ENCODE measurements at regions not wholly inside any gene's neighbourhood (a gene's known extent, or its start where the extent isn't known, plus 50 kb on each side); places are given as distances from the start of the nearest gene placed in this dataset.

DNA sequence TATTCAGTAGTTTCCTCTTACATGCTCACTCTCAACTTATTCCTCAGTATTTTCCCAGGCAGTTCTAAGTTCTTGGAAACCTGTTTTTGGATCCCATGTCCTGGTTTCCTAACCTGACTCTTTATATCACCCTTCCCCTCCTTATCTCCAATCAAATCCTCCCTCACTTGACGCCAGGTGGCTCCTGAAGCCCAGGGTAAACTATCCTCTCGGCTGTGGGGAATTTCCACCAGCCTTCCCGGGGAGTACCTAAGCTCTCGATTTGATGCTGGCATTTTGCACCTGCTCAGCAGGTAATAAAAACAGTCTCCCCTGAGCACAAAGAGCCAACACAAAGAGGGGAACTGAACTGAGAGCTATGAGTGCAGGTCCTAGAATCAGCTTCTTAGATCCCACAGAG, 538.0 kb downstream of the SLC4A3 start:
- DNase-seq (ENCODE audit: low read depth, low spot score): no peak

DNA sequence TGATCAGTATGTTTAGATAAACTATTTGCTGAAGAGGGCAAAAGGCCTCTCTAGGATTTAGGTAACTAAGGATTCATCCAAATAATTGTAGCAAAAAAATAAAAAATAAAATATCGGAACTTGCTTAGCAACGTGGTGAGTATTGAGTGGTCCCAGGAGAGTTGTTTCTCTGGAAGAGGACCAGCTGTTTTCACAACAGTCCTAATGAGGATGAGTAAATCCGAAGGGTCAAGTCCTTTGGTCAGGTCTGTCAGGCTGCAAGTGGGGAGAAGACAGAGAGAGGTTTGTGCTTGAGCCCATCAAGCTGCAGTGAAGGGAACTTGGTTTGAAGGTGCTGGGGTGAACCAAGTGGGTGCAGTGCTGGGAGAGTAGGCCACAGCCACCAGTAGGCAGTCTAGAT, 539.2 kb downstream of the SLC4A3 start:
- no peak for DNase-seq (ENCODE audit: low read depth, low spot score)

DNA sequence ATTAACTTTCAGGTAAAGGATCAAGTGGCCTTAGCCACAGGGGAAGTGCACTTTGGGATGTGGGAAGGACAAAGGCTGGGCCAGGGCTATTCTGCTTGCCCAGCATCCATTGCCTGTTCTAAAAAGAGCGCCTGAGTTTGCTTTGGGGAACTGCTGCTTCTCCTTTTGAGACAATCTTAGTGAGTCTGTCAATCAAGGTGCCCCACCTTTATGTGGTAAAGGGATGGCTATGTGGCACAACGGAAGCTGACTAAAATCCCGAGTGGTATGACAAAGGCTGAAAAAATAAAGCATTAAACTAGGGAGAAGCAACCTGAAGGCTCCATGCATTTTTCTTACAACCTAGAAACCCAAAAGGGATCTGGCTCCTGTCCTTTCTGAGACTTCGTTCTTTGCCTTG, 540.5 kb downstream of the SLC4A3 start:
- no peak for DNase-seq (ENCODE audit: low read depth, low spot score)

DNA sequence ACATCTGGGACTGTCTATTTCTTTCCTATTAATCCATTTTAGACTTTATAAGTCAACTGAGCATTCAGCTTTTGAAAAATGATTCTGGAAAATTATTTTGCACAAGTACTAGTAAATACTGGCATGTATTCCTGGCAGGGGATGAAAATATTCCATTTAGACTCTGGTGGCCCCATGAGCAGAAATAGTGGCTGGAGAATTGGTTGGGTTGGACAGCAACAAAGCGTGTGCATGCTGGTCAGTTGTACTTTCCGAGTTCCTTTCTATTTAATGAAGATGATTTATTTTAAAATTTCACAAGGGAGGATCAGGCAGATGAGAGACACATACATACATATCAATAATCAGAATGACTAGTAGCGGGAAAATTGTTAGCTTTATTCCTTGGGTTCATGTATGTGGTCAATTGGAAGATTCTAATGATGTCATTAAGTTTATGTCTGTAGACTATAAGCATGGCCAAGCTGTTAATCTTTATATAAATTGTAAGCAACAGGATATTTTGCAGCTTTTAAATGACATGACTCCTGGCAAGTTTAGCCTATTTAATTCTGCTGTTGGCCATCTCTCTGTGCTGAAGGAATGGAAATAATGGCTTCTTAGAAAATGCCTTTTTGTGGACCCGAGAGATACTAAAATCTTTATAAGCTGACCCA, 541.6 kb downstream of the SLC4A3 start:
- DNase-seq (ENCODE audit: low read depth, low spot score): no peak

DNA sequence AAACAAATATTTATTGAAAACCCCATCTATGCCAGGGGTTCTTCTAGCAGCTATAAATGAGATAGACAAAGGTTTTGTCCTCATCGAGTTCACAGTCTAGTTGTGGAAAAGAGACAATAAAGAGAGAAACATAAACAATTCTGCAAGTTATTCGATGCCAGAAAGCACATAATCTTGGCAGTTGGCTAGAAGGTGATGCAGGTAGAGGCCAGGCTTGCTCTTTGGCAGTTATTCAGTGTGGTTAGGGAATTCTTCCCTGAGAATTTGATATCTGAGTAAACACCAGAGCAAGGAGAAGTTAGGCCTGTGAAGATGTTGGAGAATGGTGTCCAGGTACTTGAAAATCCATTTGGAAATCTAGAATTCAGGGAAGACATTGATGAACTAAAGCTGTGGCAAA, 547.4 kb downstream of the SLC4A3 start:
- DNase-seq (ENCODE audit: low read depth, low spot score): no peak

DNA sequence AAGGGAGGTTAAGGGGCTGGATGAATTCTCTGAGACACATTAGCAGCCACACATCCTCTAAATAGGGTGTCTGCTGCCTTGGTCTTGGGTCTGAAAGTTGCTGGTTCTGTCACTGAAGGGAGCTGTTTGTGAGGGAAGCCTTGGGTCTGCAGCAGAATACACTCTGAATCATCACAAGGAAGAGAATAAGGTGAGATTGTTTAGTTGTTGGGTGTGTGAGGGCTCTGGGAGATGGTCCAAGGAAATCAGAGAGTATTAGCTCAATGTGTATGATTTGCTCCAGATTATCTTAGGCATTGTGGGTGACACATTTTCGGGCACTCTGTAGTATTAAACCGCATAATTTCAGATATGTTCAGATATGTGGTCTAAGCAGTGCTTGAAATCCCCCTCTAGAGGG, 548.5 kb downstream of the SLC4A3 start:
- DNase-seq (ENCODE audit: low read depth, low spot score): no peak

DNA sequence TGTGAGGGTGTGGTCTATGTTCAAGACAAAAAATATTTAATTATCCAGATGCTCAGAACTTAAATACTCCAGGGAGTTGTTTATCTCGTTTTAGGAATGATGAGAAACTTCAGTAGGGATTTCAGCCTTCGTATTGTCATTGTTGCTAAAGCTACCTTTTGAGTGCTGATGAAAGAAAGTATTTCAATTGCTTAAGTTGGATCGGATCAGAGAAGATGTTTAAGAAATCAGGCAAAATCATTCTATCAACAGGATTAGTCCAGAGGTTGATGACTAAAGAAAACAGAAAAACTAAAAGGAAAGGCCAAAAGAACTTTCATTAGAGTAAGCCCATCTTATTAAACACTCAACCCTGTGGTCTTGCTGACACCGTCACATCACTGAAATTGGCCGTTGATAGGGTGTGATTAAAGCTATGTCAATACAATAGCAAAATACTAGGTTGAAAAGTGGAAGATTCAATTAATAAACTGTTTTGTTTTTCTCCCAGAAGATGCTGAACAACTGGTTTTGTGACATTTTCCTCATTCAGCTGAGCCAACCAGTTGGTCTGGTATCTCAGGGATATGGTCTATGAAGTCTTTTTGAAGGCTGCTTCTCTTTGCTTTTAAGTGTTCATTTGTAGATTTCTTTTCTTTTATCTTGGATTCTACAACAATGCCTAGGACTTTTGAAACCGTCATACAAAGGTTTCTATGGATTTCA, 551.7 kb downstream of the SLC4A3 start:
- no peak for DNase-seq (ENCODE audit: low read depth, low spot score)

DNA sequence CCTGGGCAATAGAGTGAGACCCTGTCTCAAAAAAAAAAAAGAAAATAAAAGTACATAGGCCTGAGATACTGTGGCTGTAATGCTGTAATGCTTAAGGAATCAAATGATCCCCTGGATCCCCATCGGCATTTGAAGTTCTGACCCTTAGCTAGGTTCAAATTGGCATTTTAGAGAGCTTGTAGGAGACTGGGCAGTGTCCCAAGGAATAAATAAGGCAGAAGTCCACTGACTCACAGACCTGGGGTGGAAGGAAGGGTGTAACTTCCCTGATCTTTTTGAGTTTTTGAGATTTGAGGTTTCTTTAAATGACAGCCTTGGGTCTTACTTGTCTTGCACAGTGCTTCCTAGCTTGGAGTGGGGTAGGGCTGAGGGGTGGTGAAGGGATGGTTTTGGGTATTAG, 553.7 kb downstream of the SLC4A3 start:
- DNase-seq (ENCODE audit: low read depth, low spot score): no peak

DNA sequence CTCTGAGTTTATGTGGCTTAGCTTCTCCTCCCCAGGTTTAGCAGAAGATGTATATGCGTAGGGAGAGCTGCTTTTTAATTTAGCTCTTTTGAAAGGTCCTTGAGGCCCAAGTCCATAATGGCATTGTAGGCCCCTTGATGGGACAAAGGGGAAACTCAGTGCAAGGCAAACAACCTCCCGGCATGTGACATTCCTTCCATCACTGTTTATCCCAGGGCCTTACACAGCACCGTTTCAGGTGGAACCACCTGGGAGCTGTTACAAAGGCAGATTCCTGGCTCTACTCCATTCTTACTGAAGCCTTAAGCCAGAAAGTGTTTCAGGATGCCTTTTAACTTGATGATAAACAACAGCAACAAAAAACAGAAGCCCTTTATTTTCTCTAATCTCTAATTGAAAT, 555.4 kb downstream of the SLC4A3 start:
- DNase-seq (ENCODE audit: low read depth, low spot score): no peak

DNA sequence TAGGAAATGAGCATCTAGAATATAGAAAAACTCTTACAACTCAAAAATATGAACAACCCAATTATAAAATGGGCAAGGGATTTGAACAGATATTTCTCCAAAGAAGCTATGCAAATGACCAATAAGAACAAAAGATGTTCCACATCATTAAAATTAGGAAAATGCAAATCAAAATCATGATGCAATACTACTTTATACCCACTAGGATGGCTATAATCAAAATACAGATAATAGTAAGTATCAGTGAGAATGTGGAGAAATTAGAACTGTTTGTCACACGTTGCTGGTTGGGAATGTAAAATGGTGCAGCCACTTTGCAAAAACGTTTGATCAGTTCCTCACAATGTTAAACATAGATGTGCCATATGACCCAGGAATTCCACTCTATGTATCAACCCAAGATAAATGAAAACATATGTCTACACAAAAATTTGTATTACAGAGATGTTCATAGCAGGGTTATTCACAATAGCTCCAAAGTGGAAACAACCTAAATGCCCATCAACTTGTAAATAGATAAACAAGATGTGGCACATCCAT, 558.4 kb downstream of the SLC4A3 start:
- no peak for DNase-seq (ENCODE audit: low read depth, low spot score)

DNA sequence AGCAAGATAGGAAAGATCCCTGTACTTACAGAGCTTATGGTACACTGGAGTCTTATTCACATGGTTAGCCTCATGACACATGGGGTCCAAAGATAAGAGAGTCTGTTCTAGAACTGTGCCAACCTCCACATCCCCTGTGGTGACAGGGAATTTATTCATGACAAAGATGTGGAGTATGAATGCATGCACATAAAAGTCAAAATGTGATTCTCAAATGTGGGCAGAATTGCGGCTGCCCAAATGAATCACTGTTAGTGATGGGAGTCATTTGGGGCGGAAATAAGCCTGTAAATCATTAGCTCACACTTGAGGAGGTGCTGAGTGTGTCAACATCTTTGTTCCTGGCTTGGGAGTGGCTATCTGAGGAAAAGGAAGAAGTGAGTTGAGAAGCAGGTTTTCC, 560.6 kb downstream of the SLC4A3 start:
- DNase-seq (ENCODE audit: low read depth, low spot score): no peak

DNA sequence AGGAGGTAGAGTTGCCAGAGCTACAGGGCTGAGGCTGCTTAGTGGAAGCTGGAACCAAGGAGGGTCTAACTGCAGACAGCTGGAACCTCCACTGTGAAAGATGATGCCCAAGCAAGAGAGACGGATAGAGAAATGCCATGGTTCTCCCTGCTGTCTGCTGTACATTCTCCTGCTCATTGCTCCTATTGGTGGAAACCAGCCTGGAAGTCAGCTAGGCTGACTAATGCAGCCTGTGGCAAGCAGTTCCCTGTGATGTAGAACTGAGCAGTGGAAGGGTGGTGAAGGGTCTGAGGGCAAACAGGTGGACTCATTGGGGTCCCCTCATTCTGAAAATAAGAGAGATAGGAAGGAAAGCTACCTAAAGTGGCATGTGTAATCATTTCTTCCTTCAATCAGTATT, 563.6 kb downstream of the SLC4A3 start:
- DNase-seq (ENCODE audit: low read depth, low spot score): no peak

DNA sequence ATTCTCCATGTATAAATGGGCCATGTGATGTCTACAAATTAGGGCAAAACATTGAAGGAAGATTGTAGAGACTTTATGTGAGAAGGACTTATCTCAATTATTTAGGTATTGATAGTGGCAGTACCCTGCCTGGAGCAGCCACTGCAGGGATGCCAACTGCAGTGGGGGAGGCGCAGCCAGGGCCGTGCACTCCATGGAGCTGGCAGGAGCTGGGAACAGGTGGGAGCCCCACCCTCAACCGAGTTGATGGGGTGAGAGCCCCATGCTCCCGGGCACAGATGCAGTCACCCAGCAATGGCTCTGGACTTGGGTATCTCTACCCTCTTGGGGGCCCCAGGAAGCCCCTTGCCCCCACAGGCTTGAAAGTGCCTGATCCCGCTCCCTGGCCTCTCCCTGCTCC, 564.3 kb downstream of the SLC4A3 start:
- DNase-seq (ENCODE audit: low read depth, low spot score): no peak

DNA sequence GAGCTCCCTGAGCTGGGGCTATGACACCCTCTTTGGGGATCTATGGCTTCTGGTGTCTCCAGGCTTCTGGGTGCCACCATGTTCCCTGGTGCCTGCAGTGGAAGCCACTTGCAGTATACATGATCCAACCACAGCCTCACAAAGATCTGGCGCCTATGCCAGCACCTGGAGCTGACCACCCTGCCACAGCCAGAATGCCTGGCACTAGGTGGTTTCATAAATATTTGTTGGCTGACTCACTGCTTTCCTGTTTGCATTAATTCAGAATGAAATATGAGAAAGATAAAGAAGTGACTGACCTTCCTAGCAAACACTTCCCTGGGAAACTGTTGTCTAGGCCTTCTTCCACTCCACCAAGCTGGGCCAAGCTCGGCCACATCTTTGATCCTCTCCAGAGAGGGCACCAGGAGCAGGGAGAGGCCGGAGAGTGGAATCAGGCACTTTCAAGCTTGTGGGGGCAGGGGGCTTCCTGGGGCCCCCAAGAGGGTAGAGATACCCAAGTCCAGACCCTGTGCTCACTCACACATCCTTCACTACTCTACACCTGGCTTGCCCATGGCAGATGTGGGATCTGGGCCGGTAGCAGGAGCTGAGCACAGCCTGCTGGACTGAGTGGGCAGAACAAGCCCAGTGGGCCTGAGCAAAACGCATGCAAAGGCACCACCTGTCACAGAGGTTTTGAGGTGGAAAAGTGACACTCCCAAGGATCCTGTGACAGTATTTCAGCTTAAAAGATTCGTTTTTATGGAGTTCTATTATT, 565.7 kb downstream of the SLC4A3 start:
- no peak for DNase-seq (ENCODE audit: low read depth, low spot score)

DNA sequence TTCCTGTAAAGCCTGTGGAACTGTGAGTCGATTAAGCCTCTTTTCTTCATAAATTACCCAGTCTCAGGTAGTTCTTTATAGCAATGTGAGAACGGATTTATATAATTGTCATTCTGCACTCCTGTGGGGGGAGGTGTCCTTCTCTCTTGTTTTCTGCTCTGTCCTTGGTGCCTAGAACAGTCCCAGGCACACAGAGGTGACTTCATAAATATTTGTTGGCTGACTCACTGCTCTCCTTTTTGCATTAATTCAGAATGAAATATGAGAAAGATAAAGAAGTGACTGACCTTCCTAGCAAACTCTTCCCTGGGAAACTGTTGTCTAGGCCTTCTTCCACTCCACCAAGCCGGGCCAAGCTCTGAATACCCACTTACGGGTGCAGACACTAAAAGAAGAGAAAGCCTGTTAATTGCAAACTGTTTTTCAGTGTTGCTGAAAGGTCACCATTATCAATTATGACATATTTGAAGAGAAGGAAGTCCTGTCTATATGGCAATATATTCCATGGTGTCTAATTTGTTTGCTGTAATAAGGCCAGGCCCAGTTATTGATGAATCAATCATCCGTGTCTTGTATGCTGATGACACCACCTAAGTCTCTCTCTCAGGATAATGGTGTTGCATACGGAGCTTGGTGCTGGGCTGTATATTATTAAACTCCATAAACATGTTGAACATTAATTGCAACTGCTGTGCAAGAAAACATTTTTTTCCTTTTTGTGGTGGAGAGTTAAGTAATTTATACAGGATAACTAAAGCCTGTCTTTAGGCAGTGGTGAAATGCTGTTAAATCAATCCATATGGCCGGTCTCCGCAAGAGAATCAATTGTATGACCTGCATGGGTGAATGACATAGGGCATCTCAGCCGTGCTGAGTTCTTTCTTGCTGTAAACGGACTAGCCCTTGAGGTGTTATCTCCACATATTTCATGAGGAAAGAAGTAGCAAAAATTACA, 567.5 kb downstream of the SLC4A3 start:
- DNase-seq (ENCODE audit: low read depth, low spot score): no peak

DNA sequence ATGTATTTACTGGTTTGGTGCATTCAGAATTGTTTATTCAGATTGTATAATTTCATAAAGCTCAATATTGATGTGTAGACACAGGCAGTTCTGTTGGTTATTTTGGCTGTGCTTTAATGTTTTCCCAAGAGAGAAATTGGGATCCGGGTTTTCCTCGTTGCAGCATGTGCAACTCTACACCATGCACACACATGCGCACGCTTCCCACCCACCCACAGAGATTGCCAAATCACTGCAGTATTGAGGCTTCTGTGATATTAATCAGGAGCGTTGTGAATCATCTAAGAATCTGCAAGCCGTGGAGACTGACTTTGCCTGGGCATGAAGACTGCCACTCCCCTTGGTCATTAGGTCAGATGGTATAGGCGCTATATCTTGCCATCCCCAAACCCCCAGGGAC, 571.5 kb downstream of the SLC4A3 start:
- DNase-seq (ENCODE audit: low read depth, low spot score): peak; percentile 78

DNA sequence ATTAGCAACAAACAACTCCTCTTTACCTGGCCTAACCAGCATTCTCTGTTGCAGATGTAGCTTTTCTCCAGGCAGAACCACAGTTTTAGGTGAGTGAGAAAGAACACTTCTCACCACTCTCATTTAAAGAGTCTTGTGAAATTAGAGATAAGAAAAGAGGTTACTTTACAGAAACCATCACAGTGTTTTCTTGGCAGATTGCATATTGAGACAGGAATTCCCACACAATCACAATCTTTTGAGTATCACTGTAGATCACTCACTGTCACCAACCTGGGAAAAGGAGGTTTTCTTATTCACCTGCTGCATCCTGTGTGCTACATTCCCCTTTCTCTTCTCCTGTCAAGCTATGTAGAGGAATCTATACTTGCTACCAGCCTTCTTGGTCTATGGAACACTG, 574.6 kb downstream of the SLC4A3 start:
- DNase-seq (ENCODE audit: low read depth, low spot score): no peak

DNA sequence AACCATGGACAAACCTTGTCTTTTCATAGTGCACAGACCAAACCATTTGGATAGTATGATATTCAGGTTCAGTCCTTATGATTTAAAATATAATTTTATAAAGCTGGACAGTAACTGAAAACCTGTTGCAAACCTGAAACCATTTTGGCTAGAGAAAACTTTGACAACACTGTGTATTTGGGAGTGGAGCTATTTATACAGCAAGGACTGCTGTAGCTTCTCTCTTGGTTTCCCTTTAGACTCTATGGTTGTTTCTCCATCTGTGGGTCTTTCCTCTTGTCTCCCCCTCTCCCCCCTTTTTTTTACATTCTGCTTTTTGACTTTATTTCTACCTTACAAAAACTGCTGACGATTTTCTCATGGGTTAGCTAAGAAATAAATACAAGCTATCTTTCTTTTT, 581.7 kb downstream of the SLC4A3 start:
- DNase-seq (ENCODE audit: low read depth, low spot score): no peak

DNA sequence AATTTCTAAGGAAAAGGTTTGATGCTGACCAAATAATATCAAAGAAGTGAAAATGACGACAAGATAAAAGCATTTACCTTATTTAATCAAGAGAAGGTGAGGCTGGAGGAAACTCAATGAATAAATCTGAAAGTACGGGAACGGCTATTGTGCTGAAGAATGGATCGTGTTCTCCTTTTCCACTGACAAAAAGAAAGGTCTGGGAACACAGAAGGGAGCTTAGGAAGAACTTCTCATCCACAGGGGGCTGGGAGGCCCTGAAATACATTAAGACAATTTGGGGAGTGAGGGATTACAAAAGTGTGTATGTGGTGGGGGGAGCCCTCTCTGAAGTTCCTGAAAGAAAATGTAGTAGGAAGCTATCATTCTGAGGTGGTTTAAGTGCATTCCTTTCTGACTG, 582.3 kb downstream of the SLC4A3 start:
- DNase-seq (ENCODE audit: low read depth, low spot score): no peak

DNA sequence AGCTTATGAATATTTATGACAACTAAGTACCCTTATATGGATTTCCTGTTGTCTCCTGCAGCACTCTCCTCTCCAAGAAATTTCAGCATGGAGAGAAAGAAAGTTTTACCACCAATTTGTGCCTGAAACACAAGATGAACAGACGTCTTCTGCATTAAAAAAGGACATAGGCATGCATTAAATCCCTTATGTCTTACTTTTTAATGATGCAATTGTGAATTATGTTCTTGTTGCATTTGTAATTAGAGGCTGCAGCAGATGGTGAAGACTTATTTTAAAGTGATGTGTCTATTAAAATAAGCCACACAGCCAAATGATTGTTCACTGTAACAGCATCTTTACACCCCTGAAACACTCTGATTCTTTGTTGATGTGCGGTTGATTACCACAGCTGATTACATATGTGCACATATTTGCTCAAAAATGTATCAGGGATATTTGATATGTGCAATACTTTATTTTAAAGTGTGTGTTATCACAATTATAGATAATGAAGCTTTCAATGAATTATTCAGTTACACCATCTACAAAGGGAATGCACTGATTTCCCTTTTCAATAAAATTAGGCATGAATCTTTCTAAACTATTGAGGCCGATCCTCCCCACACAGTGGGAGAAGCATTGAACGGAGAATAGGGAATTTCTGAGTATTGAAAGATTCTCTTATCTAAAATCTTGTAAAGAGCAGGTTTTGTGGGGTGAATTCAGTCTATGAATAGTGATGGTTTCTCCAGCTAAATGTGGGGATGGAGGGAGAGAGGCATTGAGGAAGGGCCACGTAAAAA, 585.1 kb downstream of the SLC4A3 start:
- DNase-seq (ENCODE audit: low read depth, low spot score): no peak

DNA sequence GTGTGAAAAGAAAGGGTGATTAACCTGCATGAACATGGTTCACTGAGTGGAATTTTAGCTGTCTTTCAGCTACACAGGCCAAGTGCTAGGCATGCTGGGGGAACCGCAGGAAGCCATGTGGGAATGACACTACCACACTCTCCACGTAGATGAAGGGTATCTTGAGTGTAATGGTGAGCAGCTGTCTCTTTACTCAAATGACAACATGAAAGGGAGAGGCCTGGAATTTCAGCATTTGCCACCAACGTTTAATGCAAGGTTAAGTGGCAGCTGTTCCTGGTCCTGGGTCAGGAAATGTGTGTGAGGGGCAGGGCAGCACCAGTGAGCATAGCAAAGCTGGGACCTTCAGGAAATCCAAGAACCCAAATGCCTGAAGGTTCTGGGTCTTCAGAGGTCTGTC, 588.4 kb downstream of the SLC4A3 start:
- DNase-seq (ENCODE audit: low read depth, low spot score): no peak

All from brain pericyte (primary cell).